MCF 10A (cell line): ENCODE measurements at regions not wholly inside any gene's neighbourhood (a gene's known extent, or its start where the extent isn't known, plus 50 kb on each side); places are given as distances from the start of the nearest gene placed in this dataset.

Experiments used
- BruUV-seq: library from RNA; stranded (reverse); fragments of 400-500 nt; replicated peaks from 2 replicates; lab custom pipeline; 2021; lab: Mats Ljungman, UMichigan
- CTCF ChIA-PET: fragments of 300-600 bp; sonication (Branson Sonifier 250); formaldehyde crosslinking; extraction: SDS; loops from one replicate; lab custom pipeline; 2021; ENCODE audit warnings: antibody characterized with exemption, inconsistent platforms; lab: Yijun Ruan, JAX
- POLR2A ChIA-PET: fragments of 300-600, 350-650 bp; sonication (Branson Sonifier 250); formaldehyde crosslinking; extraction: SDS; loops from one replicate; lab custom pipeline; 2020; ENCODE audit warnings: antibody characterized with exemption, inconsistent platforms; lab: Yijun Ruan, JAX
- DNase-seq: peaks from one replicate; pipeline ENCODE4 v3.0.0-alpha.2; 2018; ENCODE audit not compliant: unreplicated experiment
- H3K27ac Mint-ChIP-seq: one replicate; pipeline ENCODE4 v1.8.0; 2022; ENCODE audit warnings: mild to moderate bottlenecking, low read depth, mixed read lengths; ENCODE audit not compliant: unreplicated experiment
- H3K27me3 Mint-ChIP-seq: one replicate; pipeline ENCODE4 v1.8.0; 2022; ENCODE audit warnings: mixed read lengths; ENCODE audit not compliant: insufficient read depth, unreplicated experiment
- H3K36me3 Mint-ChIP-seq: one replicate; pipeline ENCODE4 v1.8.0; 2022; ENCODE audit warnings: mild to moderate bottlenecking, moderate library complexity, mixed read lengths; ENCODE audit not compliant: insufficient read depth, unreplicated experiment
- H3K4me1 Mint-ChIP-seq: one replicate; pipeline ENCODE4 v1.8.0; 2022; ENCODE audit warnings: mixed read lengths; ENCODE audit not compliant: insufficient read depth, unreplicated experiment
- H3K4me3 Mint-ChIP-seq: one replicate; pipeline ENCODE4 v1.8.0; 2022; ENCODE audit warnings: mild to moderate bottlenecking, moderate library complexity, mixed read lengths; ENCODE audit not compliant: unreplicated experiment
- H3K9me3 Mint-ChIP-seq: one replicate; pipeline ENCODE4 v1.8.0; 2022; ENCODE audit warnings: mixed read lengths; ENCODE audit not compliant: unreplicated experiment
- CTCF ChIP-seq: fragments of 200-600 bp; IDR thresholded peaks from one replicate; pipeline ENCODE4 v1.8.0; 2022; ENCODE audit warnings: antibody characterized with exemption, mild to moderate bottlenecking; ENCODE audit not compliant: unreplicated experiment
- intact Hi-C: fragments of 100-400 bp; cut with micrococcal nuclease; formaldehyde crosslinking; loops from 2 replicates; pipeline ENCODE4 v1.14.1; 2022

DNA sequence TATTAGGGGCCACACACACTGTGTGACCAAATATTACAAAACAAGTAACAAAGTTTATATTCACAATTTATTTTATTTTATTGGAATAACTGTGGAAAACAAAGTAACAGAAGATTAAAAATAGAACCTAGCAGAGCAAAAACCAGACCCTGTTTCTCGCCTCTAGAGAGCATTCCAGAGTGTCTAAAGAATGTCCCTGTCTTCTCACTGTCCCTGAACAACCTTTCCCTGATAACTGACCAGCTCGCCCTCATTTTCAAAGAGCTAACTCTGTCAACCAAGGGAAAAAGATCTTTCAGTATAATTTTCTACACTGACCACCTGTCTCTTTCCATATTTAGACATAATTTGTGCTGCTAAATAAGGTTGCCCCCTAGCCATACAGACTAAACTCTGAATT lies 646.9 kb downstream of the USP25 start:
- Mint-ChIP-seq H3K9me3 (no peaks in the 10 kb centered on the region), H3K36me3 (no peaks in the 10 kb centered on the region), H3K4me1 (no peaks in the 10 kb centered on the region), H3K4me3 (no peak overlapping the region), H3K27me3 (no peaks in the 10 kb centered on the region), H3K27ac (no peak overlapping the region)
- no peak for DNase-seq
- BruUV-seq: no TSS peak
- intact Hi-C loops: no loop called here
- ChIA-PET POLR2A (no interaction called here), CTCF (interaction anchor here (1.0 kb wide), 1 partner anchor 15 kb away, joined by 5 read pairs; no protein-coding TSS in a partner anchor)
- no peak for TF ChIP-seq CTCF

- no peaks in the 10 kb centered on the region for H3K36me3 Mint-ChIP-seq
- POLR2A ChIA-PET: no interaction called here
- H3K27me3 Mint-ChIP-seq: no peaks in the 10 kb centered on the region
- no peak for TF ChIP-seq CTCF
- BruUV-seq: no TSS peak
- H3K9me3 Mint-ChIP-seq: no peaks in the 10 kb centered on the region
- H3K27ac Mint-ChIP-seq: no peak overlapping the region
- CTCF ChIA-PET: interaction anchor here (1.0 kb wide), 1 partner anchor 15 kb away, joined by 5 read pairs; no protein-coding TSS in a partner anchor
- intact Hi-C loops: no loop called here
- no peak overlapping the region for H3K4me3 Mint-ChIP-seq
- no peaks in the 10 kb centered on the region for H3K4me1 Mint-ChIP-seq
- no peak for DNase-seq
These were observed 647.4 kb downstream of the USP25 start for GRCh38 chr21:16377120-16377658.

DNA sequence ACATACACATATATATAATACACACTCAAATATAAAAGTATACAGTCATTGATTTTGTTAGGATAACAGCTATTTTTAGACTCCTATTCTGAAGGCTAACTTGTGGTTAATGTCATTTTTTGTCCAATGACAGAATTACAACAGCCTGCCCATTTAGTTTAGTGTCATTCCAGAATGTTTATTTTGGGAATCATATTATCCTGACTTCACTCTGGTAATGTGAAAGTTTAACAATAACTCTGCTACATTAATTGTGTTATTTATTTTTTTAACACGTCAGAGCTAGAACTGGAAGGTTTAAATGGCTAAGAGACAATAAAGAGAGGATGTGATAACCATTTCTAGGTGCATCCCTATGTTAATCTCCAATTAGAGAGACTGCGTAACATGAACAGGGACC lies 648.1 kb downstream of the USP25 start:
- intact Hi-C loops: no loop called here
- TF ChIP-seq CTCF: no peak
- H3K27me3 Mint-ChIP-seq: no peaks in the 10 kb centered on the region
- no TSS peak for BruUV-seq
- no peaks in the 10 kb centered on the region for H3K36me3 Mint-ChIP-seq
- ChIA-PET CTCF (no interaction called here), POLR2A (no interaction called here)
- H3K9me3 Mint-ChIP-seq: no peaks in the 10 kb centered on the region
- DNase-seq: no peak
- no peaks in the 10 kb centered on the region for H3K4me1 Mint-ChIP-seq
- H3K4me3 Mint-ChIP-seq: no peak overlapping the region
- H3K27ac Mint-ChIP-seq: no peak overlapping the region

DNA sequence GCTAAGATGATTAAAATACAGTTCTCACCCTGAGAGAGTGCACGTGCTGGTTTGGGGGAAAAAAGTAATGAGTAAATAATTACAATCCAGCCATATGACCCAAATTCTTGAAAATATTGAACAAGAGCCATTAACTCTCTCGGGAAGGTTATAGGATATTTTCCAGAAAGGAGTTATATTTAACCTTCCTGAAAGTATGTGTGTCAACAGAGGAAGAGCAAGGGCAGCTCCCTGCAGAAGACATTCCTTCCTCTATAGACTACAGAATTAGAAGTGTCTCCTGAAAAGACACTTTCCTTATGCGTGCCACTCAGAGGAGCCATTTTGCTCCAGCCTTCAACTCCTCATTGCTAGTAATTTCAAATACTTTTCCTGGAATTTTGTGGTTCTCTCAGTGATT lies 648.7 kb downstream of the USP25 start:
- intact Hi-C loops: no loop called here
- H3K4me1 Mint-ChIP-seq: no peaks in the 10 kb centered on the region
- no peaks in the 10 kb centered on the region for H3K9me3 Mint-ChIP-seq
- ChIA-PET CTCF (no interaction called here), POLR2A (interaction anchor here (0.7 kb wide), 1 partner anchor 247 kb away, joined by 3 read pairs; no protein-coding TSS in a partner anchor)
- H3K36me3 Mint-ChIP-seq: no peaks in the 10 kb centered on the region
- TF ChIP-seq CTCF: no peak
- H3K4me3 Mint-ChIP-seq: no peak overlapping the region
- no peak overlapping the region for H3K27ac Mint-ChIP-seq
- no peaks in the 10 kb centered on the region for H3K27me3 Mint-ChIP-seq
- no peak for DNase-seq
- no TSS peak for BruUV-seq
